Retinal pigment epithelial cell (primary cell): ENCODE measurements at regions not wholly inside any gene's neighbourhood (a gene's known extent, or its start where the extent isn't known, plus 50 kb on each side); places are given as distances from the start of the nearest gene placed in this dataset.

ENCODE experiments used
- DNase-seq: peaks from one replicate; pipeline ENCODE4 v3.0.0-alpha.2; 2010; ENCODE audit warnings: low read depth
- H3K4me3 ChIP-seq: 2 replicates; pipeline ENCODE4 v1.5.1; 2011; ENCODE audit warnings: mild to moderate bottlenecking, low read length, control low read depth, moderate library complexity
- TF ChIP-seq, protein P1 (sequence below): conservative IDR thresholded peaks from 2 replicates; pipeline ENCODE4 v1.5.1; 2011; ENCODE audit warnings: low read depth, low read length, control low read depth, inconsistent platforms

DNA sequence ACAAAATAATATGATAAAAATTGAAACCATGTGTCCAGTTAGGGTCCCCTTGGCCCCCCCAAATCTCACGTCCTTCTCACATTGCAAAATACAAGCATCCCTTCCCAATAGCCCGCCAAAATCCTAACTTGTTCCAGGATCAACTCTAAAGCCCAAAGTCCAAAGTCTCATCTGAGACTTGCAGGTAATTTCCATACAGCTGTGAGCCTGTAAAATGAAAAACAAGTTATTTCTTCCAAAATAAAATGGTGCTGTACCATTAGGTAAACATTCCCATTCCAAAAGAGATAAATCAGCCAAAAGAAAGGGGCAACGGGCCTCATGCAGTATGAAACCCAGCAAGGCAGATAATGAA is 51.0 kb upstream of the COBL start:
- no peak overlapping the region for H3K4me3 ChIP-seq
- TF ChIP-seq, protein P1, sequence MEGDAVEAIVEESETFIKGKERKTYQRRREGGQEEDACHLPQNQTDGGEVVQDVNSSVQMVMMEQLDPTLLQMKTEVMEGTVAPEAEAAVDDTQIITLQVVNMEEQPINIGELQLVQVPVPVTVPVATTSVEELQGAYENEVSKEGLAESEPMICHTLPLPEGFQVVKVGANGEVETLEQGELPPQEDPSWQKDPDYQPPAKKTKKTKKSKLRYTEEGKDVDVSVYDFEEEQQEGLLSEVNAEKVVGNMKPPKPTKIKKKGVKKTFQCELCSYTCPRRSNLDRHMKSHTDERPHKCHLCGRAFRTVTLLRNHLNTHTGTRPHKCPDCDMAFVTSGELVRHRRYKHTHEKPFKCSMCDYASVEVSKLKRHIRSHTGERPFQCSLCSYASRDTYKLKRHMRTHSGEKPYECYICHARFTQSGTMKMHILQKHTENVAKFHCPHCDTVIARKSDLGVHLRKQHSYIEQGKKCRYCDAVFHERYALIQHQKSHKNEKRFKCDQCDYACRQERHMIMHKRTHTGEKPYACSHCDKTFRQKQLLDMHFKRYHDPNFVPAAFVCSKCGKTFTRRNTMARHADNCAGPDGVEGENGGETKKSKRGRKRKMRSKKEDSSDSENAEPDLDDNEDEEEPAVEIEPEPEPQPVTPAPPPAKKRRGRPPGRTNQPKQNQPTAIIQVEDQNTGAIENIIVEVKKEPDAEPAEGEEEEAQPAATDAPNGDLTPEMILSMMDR = no peak
- no peak for DNase-seq

DNA sequence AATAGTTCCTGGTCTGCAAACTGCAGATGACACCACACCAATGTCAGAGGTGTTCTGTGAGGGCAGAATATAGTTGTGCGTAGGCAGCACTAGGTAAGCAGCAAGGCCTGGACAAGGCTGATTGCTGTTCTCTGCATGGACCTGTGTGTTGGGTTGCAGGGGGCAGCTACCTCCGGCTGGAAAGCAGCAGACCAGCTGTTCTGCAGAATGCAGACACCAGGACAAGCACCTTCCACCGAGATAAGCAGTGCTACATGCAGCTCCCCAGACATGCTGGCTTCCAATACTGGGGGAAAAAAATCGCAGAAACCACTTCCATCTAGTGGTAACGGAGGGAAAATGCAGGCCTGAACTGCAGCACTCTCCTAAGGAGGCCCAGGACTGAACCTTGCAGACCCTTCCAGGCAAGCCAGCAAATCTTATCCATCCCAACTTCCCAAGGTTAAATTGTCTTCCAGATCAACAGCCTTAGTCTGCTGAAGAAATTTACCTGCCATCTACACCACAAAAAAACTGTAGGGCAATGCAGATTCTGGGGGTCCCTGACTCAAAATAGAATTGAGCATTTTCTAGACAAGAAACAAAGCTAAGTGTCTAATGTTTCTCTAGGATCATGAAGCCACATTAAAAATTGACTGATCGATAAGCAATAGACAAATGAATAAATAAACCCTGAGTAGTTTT is 50.5 kb upstream of the COBL start:
- DNase-seq = peak; percentile 18
- H3K4me3 ChIP-seq = no peak overlapping the region
- TF ChIP-seq, protein P1 = peak; percentile 88
